ENCODE measurements at regions not wholly inside any gene's neighbourhood (a gene's known extent, or its start where the extent isn't known, plus 50 kb on each side); places are given as distances from the start of the nearest gene placed in this dataset.

- H3K4me1 ChIP-seq (ENCODE audit: insufficient read depth, low read length) = no peaks in the 10 kb centered on the region
- H3K9me3 ChIP-seq (ENCODE audit: insufficient read depth, low read depth, low read length) = no peaks in the 10 kb centered on the region
- no peaks in the 10 kb centered on the region for H3K36me3 ChIP-seq (ENCODE audit: insufficient read depth, low read length)
- no peak overlapping the region for H3K27ac ChIP-seq (ENCODE audit: low read depth, low read length)
- no peak overlapping the region for H3K9ac ChIP-seq (ENCODE audit: low read depth, low read length)
- H3K4me3 ChIP-seq (ENCODE audit: low read length) = no peak overlapping the region
- no CpG with 5 or more reads among the region's 2 CpGs for WGBS
- H3K27me3 ChIP-seq (ENCODE audit: insufficient read depth, low read length) = no peaks in the 10 kb centered on the region
These were observed 537.2 kb downstream of the KCNJ3 start for GRCh38 chr2:155235710-155236109.

GRCh38 chr2:155223781-155224406 is 525.4 kb downstream of the KCNJ3 start:
- no peaks in the 10 kb centered on the region for H3K27me3 ChIP-seq (ENCODE audit: insufficient read depth, low read length)
- no peak overlapping the region for H3K4me3 ChIP-seq (ENCODE audit: low read length)
- no peaks in the 10 kb centered on the region for H3K4me1 ChIP-seq (ENCODE audit: insufficient read depth, low read length)
- H3K36me3 ChIP-seq (ENCODE audit: insufficient read depth, low read length) = no peaks in the 10 kb centered on the region
- H3K9ac ChIP-seq (ENCODE audit: low read depth, low read length) = no peak overlapping the region
- no peaks in the 10 kb centered on the region for H3K9me3 ChIP-seq (ENCODE audit: insufficient read depth, low read depth, low read length)
- WGBS = 83% methylated on average over 4 of the region's 5 CpGs
- H3K27ac ChIP-seq (ENCODE audit: low read depth, low read length) = no peak overlapping the region

GRCh38 chr2:155218945-155219344 is 520.5 kb downstream of the KCNJ3 start:
- no peak overlapping the region for H3K27ac ChIP-seq (ENCODE audit: low read depth, low read length)
- H3K9me3 ChIP-seq (ENCODE audit: insufficient read depth, low read depth, low read length) = no peaks in the 10 kb centered on the region
- no peaks in the 10 kb centered on the region for H3K4me1 ChIP-seq (ENCODE audit: insufficient read depth, low read length)
- H3K36me3 ChIP-seq (ENCODE audit: insufficient read depth, low read length) = no peaks in the 10 kb centered on the region
- no peak overlapping the region for H3K9ac ChIP-seq (ENCODE audit: low read depth, low read length)
- no peaks in the 10 kb centered on the region for H3K27me3 ChIP-seq (ENCODE audit: insufficient read depth, low read length)
- no peak overlapping the region for H3K4me3 ChIP-seq (ENCODE audit: low read length)

GRCh38 chr2:155218292-155218924 is 519.9 kb downstream of the KCNJ3 start:
- Histone ChIP-seq H3K9ac (ENCODE audit: low read depth, low read length) (no peak overlapping the region), H3K27me3 (ENCODE audit: insufficient read depth, low read length) (no peaks in the 10 kb centered on the region), H3K36me3 (ENCODE audit: insufficient read depth, low read length) (no peaks in the 10 kb centered on the region), H3K27ac (ENCODE audit: low read depth, low read length) (no peak overlapping the region), H3K4me1 (ENCODE audit: insufficient read depth, low read length) (no peaks in the 10 kb centered on the region), H3K9me3 (ENCODE audit: insufficient read depth, low read depth, low read length) (no peaks in the 10 kb centered on the region), H3K4me3 (ENCODE audit: low read length) (no peak overlapping the region)
- 94% methylated on average over 2 of the region's 2 CpGs for WGBS

GRCh38 chr2:155215037-155215707 is 516.7 kb downstream of the KCNJ3 start:
- H3K36me3 ChIP-seq (ENCODE audit: insufficient read depth, low read length) = no peaks in the 10 kb centered on the region
- H3K27ac ChIP-seq (ENCODE audit: low read depth, low read length) = no peak overlapping the region
- no peak overlapping the region for H3K9ac ChIP-seq (ENCODE audit: low read depth, low read length)
- WGBS = 81% methylated on average over 1 of the region's 2 CpGs
- H3K9me3 ChIP-seq (ENCODE audit: insufficient read depth, low read depth, low read length) = no peaks in the 10 kb centered on the region
- no peak overlapping the region for H3K4me3 ChIP-seq (ENCODE audit: low read length)
- H3K27me3 ChIP-seq (ENCODE audit: insufficient read depth, low read length) = no peaks in the 10 kb centered on the region
- H3K4me1 ChIP-seq (ENCODE audit: insufficient read depth, low read length) = no peaks in the 10 kb centered on the region

- Histone ChIP-seq H3K27ac (ENCODE audit: low read depth, low read length) (no peak overlapping the region), H3K4me3 (ENCODE audit: low read length) (no peak overlapping the region), H3K4me1 (ENCODE audit: insufficient read depth, low read length) (no peaks in the 10 kb centered on the region), H3K36me3 (ENCODE audit: insufficient read depth, low read length) (no peaks in the 10 kb centered on the region), H3K27me3 (ENCODE audit: insufficient read depth, low read length) (no peaks in the 10 kb centered on the region), H3K9me3 (ENCODE audit: insufficient read depth, low read depth, low read length) (no peaks in the 10 kb centered on the region), H3K9ac (ENCODE audit: low read depth, low read length) (no peak overlapping the region)
- WGBS = 100% methylated on average over 1 of the region's 2 CpGs
These were observed 511.4 kb downstream of the KCNJ3 start for GRCh38 chr2:155209696-155210450.

- H3K27me3 ChIP-seq (ENCODE audit: insufficient read depth, low read length) = no peaks in the 10 kb centered on the region
- 82% methylated on average over 1 of the region's 1 CpG for WGBS
- no peak overlapping the region for H3K4me3 ChIP-seq (ENCODE audit: low read length)
- H3K9ac ChIP-seq (ENCODE audit: low read depth, low read length) = no peak overlapping the region
- no peaks in the 10 kb centered on the region for H3K4me1 ChIP-seq (ENCODE audit: insufficient read depth, low read length)
- H3K36me3 ChIP-seq (ENCODE audit: insufficient read depth, low read length) = no peaks in the 10 kb centered on the region
- H3K27ac ChIP-seq (ENCODE audit: low read depth, low read length) = no peak overlapping the region
- no peaks in the 10 kb centered on the region for H3K9me3 ChIP-seq (ENCODE audit: insufficient read depth, low read depth, low read length)
These were observed 504.7 kb downstream of the KCNJ3 start for GRCh38 chr2:155203178-155203577.

GRCh38 chr2:155200753-155201152 is 502.3 kb downstream of the KCNJ3 start:
- Histone ChIP-seq H3K9ac (ENCODE audit: low read depth, low read length) (no peak overlapping the region), H3K27me3 (ENCODE audit: insufficient read depth, low read length) (no peaks in the 10 kb centered on the region)

GRCh38 chr2:155190342-155190741 is 491.8 kb downstream of the KCNJ3 start:
- Histone ChIP-seq H3K36me3 (ENCODE audit: insufficient read depth, low read length) (no peaks in the 10 kb centered on the region), H3K9me3 (ENCODE audit: insufficient read depth, low read depth, low read length) (no peaks in the 10 kb centered on the region), H3K27me3 (ENCODE audit: insufficient read depth, low read length) (no peaks in the 10 kb centered on the region), H3K9ac (ENCODE audit: low read depth, low read length) (no peak overlapping the region), H3K4me1 (ENCODE audit: insufficient read depth, low read length) (0 out of 2 replicates have a peak, but pooled peaks cover 4% of the 10 kb centered on the region), H3K27ac (ENCODE audit: low read depth, low read length) (no peak overlapping the region), H3K4me3 (ENCODE audit: low read length) (no peak overlapping the region)

More at GRCh38 chr2:155200753-155201152, 502.3 kb downstream of the KCNJ3 start:
- no peak overlapping the region for H3K27ac ChIP-seq (ENCODE audit: low read depth, low read length)
- H3K4me3 ChIP-seq (ENCODE audit: low read length) = no peak overlapping the region
- H3K4me1 ChIP-seq (ENCODE audit: insufficient read depth, low read length) = no peaks in the 10 kb centered on the region
- H3K9me3 ChIP-seq (ENCODE audit: insufficient read depth, low read depth, low read length) = no peaks in the 10 kb centered on the region
- no peaks in the 10 kb centered on the region for H3K36me3 ChIP-seq (ENCODE audit: insufficient read depth, low read length)

- Histone ChIP-seq H3K4me3 (ENCODE audit: low read length) (no peak overlapping the region), H3K9me3 (ENCODE audit: insufficient read depth, low read depth, low read length) (no peaks in the 10 kb centered on the region), H3K9ac (ENCODE audit: low read depth, low read length) (no peak overlapping the region), H3K27me3 (ENCODE audit: insufficient read depth, low read length) (no peaks in the 10 kb centered on the region), H3K27ac (ENCODE audit: low read depth, low read length) (no peak overlapping the region), H3K4me1 (ENCODE audit: insufficient read depth, low read length) (no peaks in the 10 kb centered on the region), H3K36me3 (ENCODE audit: insufficient read depth, low read length) (no peaks in the 10 kb centered on the region)
- 91% methylated on average over 3 of the region's 3 CpGs for WGBS
These were observed 480.4 kb downstream of the KCNJ3 start for GRCh38 chr2:155178921-155179320.

- no peak overlapping the region for H3K9ac ChIP-seq (ENCODE audit: low read depth, low read length)
- no peaks in the 10 kb centered on the region for H3K36me3 ChIP-seq (ENCODE audit: insufficient read depth, low read length)
- no peak overlapping the region for H3K4me3 ChIP-seq (ENCODE audit: low read length)
- no peak overlapping the region for H3K27ac ChIP-seq (ENCODE audit: low read depth, low read length)
- H3K9me3 ChIP-seq (ENCODE audit: insufficient read depth, low read depth, low read length) = no peaks in the 10 kb centered on the region
- H3K27me3 ChIP-seq (ENCODE audit: insufficient read depth, low read length) = no peaks in the 10 kb centered on the region
- WGBS = 94% methylated on average over 1 of the region's 1 CpG
- H3K4me1 ChIP-seq (ENCODE audit: insufficient read depth, low read length) = no peaks in the 10 kb centered on the region
These were observed 477.9 kb downstream of the KCNJ3 start for GRCh38 chr2:155176345-155176744.

Data from HUES64 (cell line).